SU-DHL-6 (cell line): ENCODE measurements at regions not wholly inside any gene's neighbourhood (a gene's known extent, or its start where the extent isn't known, plus 50 kb on each side); places are given as distances from the start of the nearest gene placed in this dataset.
"Not testable (repeated sequence)": the region's sequence is repeated elsewhere in the genome, so short reads cannot be mapped to it uniquely, and the experiment has no call there.

Source experiments
- EZH2phosphoT487 ChIP-seq: fragments of 200-600 bp; sonication (generic), shearing (Covaris generic); conservative IDR thresholded peaks from 2 replicates; pipeline ENCODE4 v1.6.1; 2018; ENCODE audit warnings: mild to moderate bottlenecking, antibody characterized with exemption, low read length, moderate library complexity, mixed read lengths
- TF ChIP-seq, protein P1 (sequence below): fragments of 200-600 bp; sonication (generic); IDR thresholded peaks from one replicate; pipeline ENCODE4 v1.5.1; 2017; ENCODE audit warnings: antibody characterized with exemption, mild to moderate bottlenecking, low read length, moderate library complexity; ENCODE audit not compliant: insufficient read depth, poor library complexity, severe bottlenecking

DNA sequence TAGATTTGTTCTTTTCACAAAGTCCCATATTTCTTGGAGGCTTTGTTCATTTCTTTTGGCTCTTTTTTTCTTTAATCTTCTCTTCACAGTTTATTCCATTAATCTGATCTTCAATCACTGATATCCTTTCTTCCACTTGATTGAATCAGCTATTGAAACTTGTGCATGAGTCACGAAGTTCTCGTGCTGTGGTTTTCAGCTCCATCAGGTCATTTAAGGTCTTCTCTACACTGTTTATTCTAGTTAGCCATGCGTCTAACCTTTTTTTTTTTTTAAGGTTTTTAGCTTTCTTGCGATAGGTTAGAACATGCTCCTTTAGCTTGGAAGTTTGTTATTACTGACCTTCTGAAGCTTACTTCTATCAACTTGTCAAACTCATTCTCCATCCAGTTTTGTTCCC is 65.8 kb upstream of the TP53I11 start:
- TF ChIP-seq, protein P1, sequence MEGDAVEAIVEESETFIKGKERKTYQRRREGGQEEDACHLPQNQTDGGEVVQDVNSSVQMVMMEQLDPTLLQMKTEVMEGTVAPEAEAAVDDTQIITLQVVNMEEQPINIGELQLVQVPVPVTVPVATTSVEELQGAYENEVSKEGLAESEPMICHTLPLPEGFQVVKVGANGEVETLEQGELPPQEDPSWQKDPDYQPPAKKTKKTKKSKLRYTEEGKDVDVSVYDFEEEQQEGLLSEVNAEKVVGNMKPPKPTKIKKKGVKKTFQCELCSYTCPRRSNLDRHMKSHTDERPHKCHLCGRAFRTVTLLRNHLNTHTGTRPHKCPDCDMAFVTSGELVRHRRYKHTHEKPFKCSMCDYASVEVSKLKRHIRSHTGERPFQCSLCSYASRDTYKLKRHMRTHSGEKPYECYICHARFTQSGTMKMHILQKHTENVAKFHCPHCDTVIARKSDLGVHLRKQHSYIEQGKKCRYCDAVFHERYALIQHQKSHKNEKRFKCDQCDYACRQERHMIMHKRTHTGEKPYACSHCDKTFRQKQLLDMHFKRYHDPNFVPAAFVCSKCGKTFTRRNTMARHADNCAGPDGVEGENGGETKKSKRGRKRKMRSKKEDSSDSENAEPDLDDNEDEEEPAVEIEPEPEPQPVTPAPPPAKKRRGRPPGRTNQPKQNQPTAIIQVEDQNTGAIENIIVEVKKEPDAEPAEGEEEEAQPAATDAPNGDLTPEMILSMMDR, result not testable (repeated sequence)
- not testable (repeated sequence) for TF ChIP-seq EZH2phosphoT487
